ENCODE measurements at regions not wholly inside any gene's neighbourhood (a gene's known extent, or its start where the extent isn't known, plus 50 kb on each side); places are given as distances from the start of the nearest gene placed in this dataset.

- TF ChIP-seq, protein P1, sequence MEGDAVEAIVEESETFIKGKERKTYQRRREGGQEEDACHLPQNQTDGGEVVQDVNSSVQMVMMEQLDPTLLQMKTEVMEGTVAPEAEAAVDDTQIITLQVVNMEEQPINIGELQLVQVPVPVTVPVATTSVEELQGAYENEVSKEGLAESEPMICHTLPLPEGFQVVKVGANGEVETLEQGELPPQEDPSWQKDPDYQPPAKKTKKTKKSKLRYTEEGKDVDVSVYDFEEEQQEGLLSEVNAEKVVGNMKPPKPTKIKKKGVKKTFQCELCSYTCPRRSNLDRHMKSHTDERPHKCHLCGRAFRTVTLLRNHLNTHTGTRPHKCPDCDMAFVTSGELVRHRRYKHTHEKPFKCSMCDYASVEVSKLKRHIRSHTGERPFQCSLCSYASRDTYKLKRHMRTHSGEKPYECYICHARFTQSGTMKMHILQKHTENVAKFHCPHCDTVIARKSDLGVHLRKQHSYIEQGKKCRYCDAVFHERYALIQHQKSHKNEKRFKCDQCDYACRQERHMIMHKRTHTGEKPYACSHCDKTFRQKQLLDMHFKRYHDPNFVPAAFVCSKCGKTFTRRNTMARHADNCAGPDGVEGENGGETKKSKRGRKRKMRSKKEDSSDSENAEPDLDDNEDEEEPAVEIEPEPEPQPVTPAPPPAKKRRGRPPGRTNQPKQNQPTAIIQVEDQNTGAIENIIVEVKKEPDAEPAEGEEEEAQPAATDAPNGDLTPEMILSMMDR (tag by site-specific recombination; IDR thresholded peaks at IDR 0.05): no peak
- TF ChIP-seq, protein P2, sequence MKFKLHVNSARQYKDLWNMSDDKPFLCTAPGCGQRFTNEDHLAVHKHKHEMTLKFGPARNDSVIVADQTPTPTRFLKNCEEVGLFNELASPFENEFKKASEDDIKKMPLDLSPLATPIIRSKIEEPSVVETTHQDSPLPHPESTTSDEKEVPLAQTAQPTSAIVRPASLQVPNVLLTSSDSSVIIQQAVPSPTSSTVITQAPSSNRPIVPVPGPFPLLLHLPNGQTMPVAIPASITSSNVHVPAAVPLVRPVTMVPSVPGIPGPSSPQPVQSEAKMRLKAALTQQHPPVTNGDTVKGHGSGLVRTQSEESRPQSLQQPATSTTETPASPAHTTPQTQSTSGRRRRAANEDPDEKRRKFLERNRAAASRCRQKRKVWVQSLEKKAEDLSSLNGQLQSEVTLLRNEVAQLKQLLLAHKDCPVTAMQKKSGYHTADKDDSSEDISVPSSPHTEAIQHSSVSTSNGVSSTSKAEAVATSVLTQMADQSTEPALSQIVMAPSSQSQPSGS (tag by site-specific recombination; IDR thresholded peaks at IDR 0.05; ENCODE audit: low read depth): no peak
- no peak for TF ChIP-seq TCF7L2 (IDR thresholded peaks at IDR 0.05; ENCODE audit: borderline replicate concordance, low read depth, low read length)
- no peak for TF ChIP-seq ZNF768 (tag by site-specific recombination; IDR thresholded peaks at IDR 0.05)
- TF ChIP-seq, protein P3, sequence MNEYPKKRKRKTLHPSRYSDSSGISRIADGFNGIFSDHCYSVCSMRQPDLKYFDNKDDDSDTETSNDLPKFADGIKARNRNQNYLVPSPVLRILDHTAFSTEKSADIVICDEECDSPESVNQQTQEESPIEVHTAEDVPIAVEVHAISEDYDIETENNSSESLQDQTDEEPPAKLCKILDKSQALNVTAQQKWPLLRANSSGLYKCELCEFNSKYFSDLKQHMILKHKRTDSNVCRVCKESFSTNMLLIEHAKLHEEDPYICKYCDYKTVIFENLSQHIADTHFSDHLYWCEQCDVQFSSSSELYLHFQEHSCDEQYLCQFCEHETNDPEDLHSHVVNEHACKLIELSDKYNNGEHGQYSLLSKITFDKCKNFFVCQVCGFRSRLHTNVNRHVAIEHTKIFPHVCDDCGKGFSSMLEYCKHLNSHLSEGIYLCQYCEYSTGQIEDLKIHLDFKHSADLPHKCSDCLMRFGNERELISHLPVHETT (tag by site-specific recombination; IDR thresholded peaks at IDR 0.05): no peak
- no peak for TF ChIP-seq YY1 (tag by site-specific recombination; IDR thresholded peaks at IDR 0.05)
- TF ChIP-seq, protein P4, sequence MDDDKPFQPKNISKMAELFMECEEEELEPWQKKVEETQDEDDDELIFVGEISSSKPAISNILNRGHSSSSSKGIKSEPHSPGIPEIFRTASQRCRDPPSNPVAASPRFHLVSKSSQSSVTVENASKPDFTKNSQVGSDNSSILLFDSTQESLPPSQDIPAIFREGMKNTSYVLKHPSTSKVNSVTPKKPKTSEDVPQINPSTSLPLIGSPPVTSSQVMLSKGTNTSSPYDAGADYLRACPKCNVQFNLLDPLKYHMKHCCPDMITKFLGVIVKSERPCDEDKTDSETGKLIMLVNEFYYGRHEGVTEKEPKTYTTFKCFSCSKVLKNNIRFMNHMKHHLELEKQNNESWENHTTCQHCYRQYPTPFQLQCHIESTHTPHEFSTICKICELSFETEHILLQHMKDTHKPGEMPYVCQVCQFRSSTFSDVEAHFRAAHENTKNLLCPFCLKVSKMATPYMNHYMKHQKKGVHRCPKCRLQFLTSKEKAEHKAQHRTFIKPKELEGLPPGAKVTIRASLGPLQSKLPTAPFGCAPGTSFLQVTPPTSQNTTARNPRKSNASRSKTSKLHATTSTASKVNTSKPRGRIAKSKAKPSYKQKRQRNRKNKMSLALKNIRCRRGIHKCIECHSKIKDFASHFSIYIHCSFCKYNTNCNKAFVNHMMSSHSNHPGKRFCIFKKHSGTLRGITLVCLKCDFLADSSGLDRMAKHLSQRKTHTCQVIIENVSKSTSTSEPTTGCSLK (tag by site-specific recombination; IDR thresholded peaks at IDR 0.05): no peak
- TF ChIP-seq ZNF140 (tag by site-specific recombination; IDR thresholded peaks at IDR 0.05): no peak
- TF ChIP-seq PATZ1 (tag by site-specific recombination; IDR thresholded peaks at IDR 0.05): no peak
- TF ChIP-seq, protein P5, sequence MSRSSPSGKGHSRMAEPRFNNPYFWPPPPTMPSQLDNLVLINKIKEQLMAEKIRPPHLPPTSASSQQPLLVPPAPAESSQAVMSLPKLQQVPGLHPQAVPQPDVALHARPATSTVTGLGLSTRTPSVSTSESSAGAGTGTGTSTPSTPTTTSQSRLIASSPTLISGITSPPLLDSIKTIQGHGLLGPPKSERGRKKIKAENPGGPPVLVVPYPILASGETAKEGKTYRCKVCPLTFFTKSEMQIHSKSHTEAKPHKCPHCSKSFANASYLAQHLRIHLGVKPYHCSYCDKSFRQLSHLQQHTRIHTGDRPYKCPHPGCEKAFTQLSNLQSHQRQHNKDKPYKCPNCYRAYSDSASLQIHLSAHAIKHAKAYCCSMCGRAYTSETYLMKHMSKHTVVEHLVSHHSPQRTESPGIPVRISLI (tag by site-specific recombination; IDR thresholded peaks at IDR 0.05): no peak
- TF ChIP-seq PBX3 (CRISPR knock-in tag; IDR thresholded peaks at IDR 0.05): no peak
- TF ChIP-seq ZNF324 (tag by site-specific recombination; IDR thresholded peaks at IDR 0.05): no peak
- no peak for TF ChIP-seq ZNF174 (tag by site-specific recombination; IDR thresholded peaks at IDR 0.05)
- no peak for TF ChIP-seq FEZF1 (tag by site-specific recombination; IDR thresholded peaks at IDR 0.05)
These were observed 100.9 kb downstream of the BOD1 start for GRCh38 chr5:173515526-173515925.
